ENCODE measurements at regions not wholly inside any gene's neighbourhood (a gene's known extent, or its start where the extent isn't known, plus 50 kb on each side); places are given as distances from the start of the nearest gene placed in this dataset.

- Histone ChIP-seq H3K4me3 (no peak overlapping the region), H3K36me3 (replicated peaks in 1 of 2; ENCODE audit: insufficient read depth in 1 of 2, low read depth in 2 of 2) (no peaks in the 10 kb centered on the region), H3K4me1 (no peaks in the 10 kb centered on the region), H3K27me3 (no peaks in the 10 kb centered on the region), H3K9me3 (peaks cover 0 to 44% (median 0%) of the 10 kb centered on the region in 3 donors), H3K27ac (no peak overlapping the region)
- WGBS, 2 donors: 80 to 88% methylated on average over 3 to 4 of the region's 4 CpGs
- ATAC-seq (no peak), DNase-seq (no peak)
- TF ChIP-seq POLR2A (IDR thresholded peaks at IDR 0.05): no peak
- no peak for TF ChIP-seq CTCF (IDR thresholded peaks at IDR 0.05)
- intact Hi-C loops (cut with DNase I): no loop called here
Measured at GRCh38 chr19:27762933-27763332, 1450.0 kb downstream of the UQCRFS1 start.

- intact Hi-C loops (cut with DNase I): no loop called here
- TF ChIP-seq CTCF (IDR thresholded peaks at IDR 0.05): no peak
- TF ChIP-seq POLR2A (IDR thresholded peaks at IDR 0.05): no peak
- H3K36me3 ChIP-seq (replicated peaks in 1 of 2; ENCODE audit: insufficient read depth in 1 of 2, low read depth in 2 of 2): no peaks in the 10 kb centered on the region
- H3K27ac ChIP-seq: no peak overlapping the region
- no peak for DNase-seq
- no peak for ATAC-seq
- WGBS, 2 donors: 85 to 95% methylated on average over 6 of the region's 6 CpGs
- H3K4me1 ChIP-seq: no peaks in the 10 kb centered on the region
- H3K9me3 ChIP-seq: peaks cover 0 to 18% (median 0%) of the 10 kb centered on the region in 3 donors
- no peaks in the 10 kb centered on the region for H3K27me3 ChIP-seq
- no peak overlapping the region for H3K4me3 ChIP-seq
Measured at GRCh38 chr19:27759896-27760295, 1453.1 kb downstream of the UQCRFS1 start.

- ATAC-seq (no peak), DNase-seq (no peak)
- TF ChIP-seq POLR2A (IDR thresholded peaks at IDR 0.05): no peak
- no peak for TF ChIP-seq CTCF (IDR thresholded peaks at IDR 0.05)
- intact Hi-C loops (cut with DNase I): no loop called here
- Histone ChIP-seq H3K36me3 (replicated peaks in 1 of 2; ENCODE audit: insufficient read depth in 1 of 2, low read depth in 2 of 2) (no peaks in the 10 kb centered on the region), H3K27me3 (no peaks in the 10 kb centered on the region), H3K4me1 (no peaks in the 10 kb centered on the region), H3K9me3 (peaks cover 0 to 11% (median 0%) of the 10 kb centered on the region in 3 donors), H3K27ac (no peak overlapping the region), H3K4me3 (no peak overlapping the region)
- 71 to 85% methylated on average over 15 to 18 of the region's 18 CpGs for WGBS, 2 donors
Measured at GRCh38 chr19:27758626-27759505, 1454.1 kb downstream of the UQCRFS1 start.

- intact Hi-C loops (cut with DNase I): no loop called here
- H3K4me3 ChIP-seq: no peak overlapping the region
- TF ChIP-seq POLR2A (IDR thresholded peaks at IDR 0.05): no peak
- no peak for TF ChIP-seq CTCF (IDR thresholded peaks at IDR 0.05)
- peaks cover 0 to 10% (median 0%) of the 10 kb centered on the region in 3 donors for H3K9me3 ChIP-seq
- no peak overlapping the region for H3K27ac ChIP-seq
- H3K4me1 ChIP-seq: no peaks in the 10 kb centered on the region
- DNase-seq (no peak), ATAC-seq (no peak)
- 50 to 55% methylated on average over 2 to 6 of the region's 6 CpGs for WGBS, 2 donors
- no peaks in the 10 kb centered on the region for H3K27me3 ChIP-seq
- H3K36me3 ChIP-seq (replicated peaks in 1 of 2; ENCODE audit: insufficient read depth in 1 of 2, low read depth in 2 of 2): no peaks in the 10 kb centered on the region
Measured at GRCh38 chr19:27754700-27755099, 1458.3 kb downstream of the UQCRFS1 start.

- DNase-seq (no peak), ATAC-seq (no peak)
- Histone ChIP-seq H3K36me3 (replicated peaks in 1 of 2; ENCODE audit: insufficient read depth in 1 of 2, low read depth in 2 of 2) (no peaks in the 10 kb centered on the region), H3K27ac (no peak overlapping the region), H3K4me3 (no peak overlapping the region), H3K27me3 (no peaks in the 10 kb centered on the region), H3K4me1 (no peaks in the 10 kb centered on the region), H3K9me3 (peaks cover 0 to 10% (median 0%) of the 10 kb centered on the region in 3 donors)
- WGBS, 2 donors: 82 to 95% methylated on average over 4 of the region's 4 CpGs
- intact Hi-C loops (cut with DNase I): no loop called here
- no peak for TF ChIP-seq CTCF (IDR thresholded peaks at IDR 0.05)
- no peak for TF ChIP-seq POLR2A (IDR thresholded peaks at IDR 0.05)
Measured at GRCh38 chr19:27753622-27754021, 1459.3 kb downstream of the UQCRFS1 start.
